H1 (cell line): ENCODE measurements at regions not wholly inside any gene's neighbourhood (a gene's known extent, or its start where the extent isn't known, plus 50 kb on each side); places are given as distances from the start of the nearest gene placed in this dataset.

Experiments
- CTCF ChIP-seq, 3 experiments: IDR thresholded peaks; 1 replicate in 2 of 3; 2 replicates in 1 of 3; pipeline versions ENCODE4 v1.5.1 to v1.6.1; 2011; ENCODE audit warnings: low read length in 3 of 3, mild to moderate bottlenecking in 3 of 3, inconsistent platforms in 2 of 3, low read depth in 1 of 3, moderate library complexity in 1 of 3; ENCODE audit not compliant: insufficient read depth in 1 of 3; ENCODE audit errors: control extremely low read depth in 1 of 3
- KDM1A ChIP-seq: fragments of 200-600, 300-600 bp; sonication (generic); IDR thresholded peaks from 2 replicates; pipeline ENCODE4 v1.7.1; 2016; ENCODE audit warnings: mild to moderate bottlenecking, low read length, borderline replicate concordance
- RAD21 ChIP-seq, 2 experiments: IDR thresholded peaks in 1 of 2; conservative IDR thresholded peaks in 1 of 2; 2 replicates each; pipeline ENCODE4 v1.6.1; 2011; ENCODE audit warnings: low read depth in 2 of 2, low read length in 2 of 2, improper control_type of control experiment in 1 of 2, inconsistent platforms in 1 of 2, mild to moderate bottlenecking in 1 of 2, moderate library complexity in 1 of 2
- TF ChIP-seq, protein P1 (sequence below): IDR thresholded peaks from 2 replicates; pipeline ENCODE4 v1.6.1; 2011; ENCODE audit warnings: low read length, improper control_type of control experiment

GRCh38 chr2:139964721-139965440, 1184.7 kb upstream of the NXPH2 start:
- TF ChIP-seq KDM1A: no peak
- TF ChIP-seq CTCF (IDR thresholded peaks at IDR 0.05; ENCODE audit: control extremely low read depth in 1 of 3, insufficient read depth in 1 of 3, low read depth in 1 of 3, low read length in 3 of 3): no peak
- TF ChIP-seq, protein P1, sequence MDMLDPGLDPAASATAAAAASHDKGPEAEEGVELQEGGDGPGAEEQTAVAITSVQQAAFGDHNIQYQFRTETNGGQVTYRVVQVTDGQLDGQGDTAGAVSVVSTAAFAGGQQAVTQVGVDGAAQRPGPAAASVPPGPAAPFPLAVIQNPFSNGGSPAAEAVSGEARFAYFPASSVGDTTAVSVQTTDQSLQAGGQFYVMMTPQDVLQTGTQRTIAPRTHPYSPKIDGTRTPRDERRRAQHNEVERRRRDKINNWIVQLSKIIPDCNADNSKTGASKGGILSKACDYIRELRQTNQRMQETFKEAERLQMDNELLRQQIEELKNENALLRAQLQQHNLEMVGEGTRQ: no peak
- no peak for TF ChIP-seq RAD21 (IDR thresholded peaks at IDR 0.05 in 1 of 2, conservative IDR thresholded peaks at IDR 0.05 in 1 of 2; ENCODE audit: low read depth in 2 of 2, low read length in 2 of 2)
